Adipocyte (in vitro differentiated cells): ENCODE measurements at regions not wholly inside any gene's neighbourhood (a gene's known extent, or its start where the extent isn't known, plus 50 kb on each side); places are given as distances from the start of the nearest gene placed in this dataset.
"Not testable (repeated sequence)": the region's sequence is repeated elsewhere in the genome, so short reads cannot be mapped to it uniquely, and the experiment has no call there.

Experiments used
- DNase-seq: peaks from one replicate; pipeline ENCODE4 v3.0.0-alpha.2; 2015; ENCODE audit warnings: low read depth
- H3K27me3 ChIP-seq: replicated peaks from 2 replicates; pipeline ENCODE4 v1.7.0; 2013; ENCODE audit warnings: mild to moderate bottlenecking, low read length, moderate library complexity; ENCODE audit not compliant: control insufficient read depth, insufficient read depth
- H3K36me3 ChIP-seq: 2 replicates; pipeline ENCODE4 v1.7.0; 2013; ENCODE audit warnings: low read length, mild to moderate bottlenecking, moderate library complexity; ENCODE audit not compliant: control insufficient read depth, insufficient read depth, severe bottlenecking
- H3K4me1 ChIP-seq: 2 replicates; pipeline ENCODE4 v1.7.0; 2013; ENCODE audit warnings: mild to moderate bottlenecking, low read length, moderate library complexity; ENCODE audit not compliant: control insufficient read depth, insufficient read depth
- H3K4me3 ChIP-seq: 2 replicates; pipeline ENCODE4 v1.7.0; 2013; ENCODE audit warnings: mild to moderate bottlenecking, low read length, moderate library complexity
- H3K9ac ChIP-seq: 2 replicates; pipeline ENCODE4 v1.7.0; 2013; ENCODE audit warnings: mild to moderate bottlenecking, low read length, moderate library complexity
- H3K9me3 ChIP-seq: 2 replicates; pipeline ENCODE4 v1.7.0; 2013; ENCODE audit warnings: mild to moderate bottlenecking, low read length, moderate library complexity; ENCODE audit not compliant: control insufficient read depth

- H3K9ac ChIP-seq = no peak overlapping the region
- H3K27me3 ChIP-seq = no peaks in the 10 kb centered on the region
- H3K4me3 ChIP-seq = no peak overlapping the region
- no peak for DNase-seq
- H3K9me3 ChIP-seq = no peaks in the 10 kb centered on the region
- no peaks in the 10 kb centered on the region for H3K36me3 ChIP-seq
- H3K4me1 ChIP-seq = peaks cover 24% of the 10 kb centered on the region
These were observed 686.9 kb downstream of the BCKDHB start for GRCh38 chr6:80793411-80793810.

GRCh38 chr6:80792151-80792550 is 685.7 kb downstream of the BCKDHB start:
- no peak for DNase-seq
- H3K9me3 ChIP-seq = no peaks in the 10 kb centered on the region
- H3K36me3 ChIP-seq = no peaks in the 10 kb centered on the region
- no peak overlapping the region for H3K9ac ChIP-seq
- no peak overlapping the region for H3K4me3 ChIP-seq
- H3K27me3 ChIP-seq = no peaks in the 10 kb centered on the region
- peaks cover 24% of the 10 kb centered on the region for H3K4me1 ChIP-seq

- Histone ChIP-seq H3K36me3 (no peaks in the 10 kb centered on the region), H3K9me3 (peaks cover 10% of the 10 kb centered on the region), H3K9ac (peak overlapping the region; percentile 10), H3K4me3 (peak overlapping the region; percentile 5), H3K4me1 (peaks cover 24% of the 10 kb centered on the region), H3K27me3 (no peaks in the 10 kb centered on the region)
- DNase-seq = peak; percentile 30
These were observed 683.6 kb downstream of the BCKDHB start for GRCh38 chr6:80789912-80790570.

- H3K27me3 ChIP-seq, H3K4me1 ChIP-seq, H3K36me3 ChIP-seq, DNase-seq, H3K9ac ChIP-seq, H3K4me3 ChIP-seq: not testable (repeated sequence)
- H3K9me3 ChIP-seq = peaks cover 12% of the 10 kb centered on the region
These were observed 676.8 kb downstream of the BCKDHB start for GRCh38 chr6:80783271-80783670.

GRCh38 chr6:80771941-80772340 is 665.5 kb downstream of the BCKDHB start:
- H3K4me3 ChIP-seq = no peak overlapping the region
- no peaks in the 10 kb centered on the region for H3K27me3 ChIP-seq
- peak; percentile 51 for DNase-seq

GRCh38 chr6:80769106-80769505 is 662.6 kb downstream of the BCKDHB start:
- Histone ChIP-seq H3K36me3 (no peaks in the 10 kb centered on the region), H3K27me3 (no peaks in the 10 kb centered on the region), H3K4me1 (peaks cover 30% of the 10 kb centered on the region), H3K4me3 (peak overlapping the region; percentile 50), H3K9me3 (no peaks in the 10 kb centered on the region), H3K9ac (no peak overlapping the region)
- peak; percentile 73 for DNase-seq

More at GRCh38 chr6:80771941-80772340, 665.5 kb downstream of the BCKDHB start:
- no peak overlapping the region for H3K9ac ChIP-seq
- H3K4me1 ChIP-seq = peaks cover 27% of the 10 kb centered on the region
- no peaks in the 10 kb centered on the region for H3K9me3 ChIP-seq
- no peaks in the 10 kb centered on the region for H3K36me3 ChIP-seq

GRCh38 chr6:80767808-80768207 is 661.3 kb downstream of the BCKDHB start:
- peak; percentile 85 for DNase-seq
- peaks cover 30% of the 10 kb centered on the region for H3K4me1 ChIP-seq
- no peaks in the 10 kb centered on the region for H3K27me3 ChIP-seq
- no peaks in the 10 kb centered on the region for H3K36me3 ChIP-seq
- no peak overlapping the region for H3K9ac ChIP-seq
- peak overlapping the region; percentile 50 for H3K4me3 ChIP-seq
- no peaks in the 10 kb centered on the region for H3K9me3 ChIP-seq

- Histone ChIP-seq H3K9ac (no peak overlapping the region), H3K4me1 (no peaks in the 10 kb centered on the region), H3K36me3 (no peaks in the 10 kb centered on the region), H3K27me3 (no peaks in the 10 kb centered on the region), H3K4me3 (no peak overlapping the region), H3K9me3 (no peaks in the 10 kb centered on the region)
- DNase-seq = no peak
These were observed 637.7 kb downstream of the BCKDHB start for GRCh38 chr6:80744213-80744612.

GRCh38 chr6:80742481-80742880 is 636.0 kb downstream of the BCKDHB start:
- Histone ChIP-seq H3K27me3 (no peaks in the 10 kb centered on the region), H3K36me3 (no peaks in the 10 kb centered on the region), H3K9me3 (no peaks in the 10 kb centered on the region), H3K4me3 (no peak overlapping the region), H3K4me1 (no peaks in the 10 kb centered on the region), H3K9ac (no peak overlapping the region)
- DNase-seq = peak; percentile 64

- H3K4me3 ChIP-seq = no peak overlapping the region
- peak; percentile 10 for DNase-seq
- H3K9ac ChIP-seq = no peak overlapping the region
- no peaks in the 10 kb centered on the region for H3K4me1 ChIP-seq
- no peaks in the 10 kb centered on the region for H3K27me3 ChIP-seq
- H3K36me3 ChIP-seq = no peaks in the 10 kb centered on the region
- no peaks in the 10 kb centered on the region for H3K9me3 ChIP-seq
These were observed 627.2 kb downstream of the BCKDHB start for GRCh38 chr6:80733641-80734040.

- no peaks in the 10 kb centered on the region for H3K4me1 ChIP-seq
- H3K4me3 ChIP-seq = no peak overlapping the region
- no peaks in the 10 kb centered on the region for H3K27me3 ChIP-seq
- no peak overlapping the region for H3K9ac ChIP-seq
- no peaks in the 10 kb centered on the region for H3K36me3 ChIP-seq
- no peaks in the 10 kb centered on the region for H3K9me3 ChIP-seq
- no peak for DNase-seq
These were observed 622.4 kb downstream of the BCKDHB start for GRCh38 chr6:80728830-80729229.
